Testis (tissue), 2 donors: ENCODE measurements at regions not wholly inside any gene's neighbourhood (a gene's known extent, or its start where the extent isn't known, plus 50 kb on each side); places are given as distances from the start of the nearest gene placed in this dataset.

ENCODE experiments used
- DNase-seq: peaks from one replicate; pipeline ENCODE4 v3.0.0-alpha.2; 2019
- H3K27ac ChIP-seq, 2 donors: fragments of 200-600 bp; sonication (generic); one replicate each; pipeline ENCODE4 v1.5.1; 2019
- H3K27me3 ChIP-seq: fragments of 200-600 bp; sonication (generic); one replicate; pipeline ENCODE4 v1.5.1; 2019
- H3K36me3 ChIP-seq: fragments of 200-600 bp; sonication (generic); one replicate; pipeline ENCODE4 v1.5.1; 2017; ENCODE audit warnings: low read depth; ENCODE audit errors: missing control alignments
- H3K4me1 ChIP-seq: fragments of 200-600 bp; sonication (generic); one replicate; pipeline ENCODE4 v1.5.1; 2019
- H3K4me3 ChIP-seq, 2 donors: fragments of 200-600 bp; sonication (generic); one replicate each; pipeline ENCODE4 v1.5.1; 2017 to 2019
- H3K9me3 ChIP-seq: fragments of 200-600 bp; sonication (generic); one replicate; pipeline ENCODE4 v1.5.1; 2017
- POLR2A ChIP-seq: fragments of 450-650 bp; IDR thresholded peaks from one replicate; pipeline ENCODE4 v1.6.1; 2017; ENCODE audit warnings: antibody characterized with exemption, mild to moderate bottlenecking, moderate library complexity
- whole genome bisulfite sequencing, 2 donors: methylation state at CpG; one replicate each; pipeline ENCODE4 v1.1.5; 2018; 5-methylcytosine and 5-hydroxymethylcytosine counted together
- intact Hi-C: fragments of 100-400 bp; cut with DNase I; formaldehyde crosslinking; loops from one replicate; pipeline ENCODE4 v1.15.1; 2023; ENCODE audit warnings: low total_unique reads
- TF ChIP-seq, protein P1 (sequence below), 3 experiments: fragments of 450-650 bp in 2 of 3; fragments of 200-600 bp in 1 of 3; sonication (generic) in 1 of 3; IDR thresholded peaks; one replicate each; pipeline ENCODE4 v1.5.1; 2016 to 2019; ENCODE audit warnings: antibody characterized with exemption in 3 of 3, mild to moderate bottlenecking in 2 of 3, moderate library complexity in 1 of 3

DNA sequence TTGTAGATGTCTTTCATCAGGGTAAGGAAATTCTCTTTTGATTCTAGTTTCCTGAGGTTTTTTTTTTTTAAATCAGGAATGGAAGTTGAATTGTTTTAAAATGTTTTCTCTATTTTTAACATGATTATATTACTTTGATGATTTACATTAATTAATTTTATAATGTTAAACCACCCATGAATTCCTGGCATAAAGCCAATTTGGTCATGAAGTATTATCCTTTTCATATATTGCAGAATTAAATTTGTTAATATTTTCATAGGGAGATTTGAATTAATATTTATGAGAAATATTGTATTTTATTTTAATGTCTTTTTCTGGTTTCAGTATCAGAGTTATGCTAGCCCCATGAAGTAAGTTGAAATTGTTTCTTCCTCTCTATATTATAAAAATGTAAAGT is 144.6 kb downstream of the MAIP1 start:
- no peaks in the 10 kb centered on the region for H3K36me3 ChIP-seq
- H3K4me1 ChIP-seq, result no peaks in the 10 kb centered on the region
- TF ChIP-seq, protein P1, sequence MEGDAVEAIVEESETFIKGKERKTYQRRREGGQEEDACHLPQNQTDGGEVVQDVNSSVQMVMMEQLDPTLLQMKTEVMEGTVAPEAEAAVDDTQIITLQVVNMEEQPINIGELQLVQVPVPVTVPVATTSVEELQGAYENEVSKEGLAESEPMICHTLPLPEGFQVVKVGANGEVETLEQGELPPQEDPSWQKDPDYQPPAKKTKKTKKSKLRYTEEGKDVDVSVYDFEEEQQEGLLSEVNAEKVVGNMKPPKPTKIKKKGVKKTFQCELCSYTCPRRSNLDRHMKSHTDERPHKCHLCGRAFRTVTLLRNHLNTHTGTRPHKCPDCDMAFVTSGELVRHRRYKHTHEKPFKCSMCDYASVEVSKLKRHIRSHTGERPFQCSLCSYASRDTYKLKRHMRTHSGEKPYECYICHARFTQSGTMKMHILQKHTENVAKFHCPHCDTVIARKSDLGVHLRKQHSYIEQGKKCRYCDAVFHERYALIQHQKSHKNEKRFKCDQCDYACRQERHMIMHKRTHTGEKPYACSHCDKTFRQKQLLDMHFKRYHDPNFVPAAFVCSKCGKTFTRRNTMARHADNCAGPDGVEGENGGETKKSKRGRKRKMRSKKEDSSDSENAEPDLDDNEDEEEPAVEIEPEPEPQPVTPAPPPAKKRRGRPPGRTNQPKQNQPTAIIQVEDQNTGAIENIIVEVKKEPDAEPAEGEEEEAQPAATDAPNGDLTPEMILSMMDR (IDR thresholded peaks at IDR 0.05), result no peak
- no peak for TF ChIP-seq POLR2A
- no peaks in the 10 kb centered on the region for H3K27me3 ChIP-seq
- intact Hi-C loops, result no loop called here
- no peak for DNase-seq
- no peak overlapping the region for H3K27ac ChIP-seq
- H3K4me3 ChIP-seq, result no peak overlapping the region
- H3K9me3 ChIP-seq, result no peaks in the 10 kb centered on the region

DNA sequence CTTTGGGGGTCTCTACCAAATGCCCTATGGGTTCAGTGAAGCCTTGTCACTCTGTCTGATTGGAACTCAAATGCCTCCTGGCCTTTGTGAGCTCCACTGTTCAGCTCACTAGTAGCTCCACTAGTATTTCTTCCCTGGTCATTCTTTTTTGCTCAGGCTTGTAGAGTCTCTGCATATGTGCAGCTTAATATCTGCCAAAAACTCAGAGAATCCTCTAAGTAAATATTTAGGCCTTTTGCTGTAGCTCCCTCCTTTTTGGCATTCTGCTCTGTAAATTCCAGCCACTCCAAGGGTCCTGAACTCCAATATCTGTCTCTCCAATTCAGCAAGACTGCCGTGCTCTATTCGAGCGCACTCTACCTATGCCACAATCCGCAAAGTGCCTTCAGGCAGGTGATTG is 146.5 kb downstream of the MAIP1 start:
- Histone ChIP-seq H3K27ac (no peak overlapping the region), H3K4me1 (no peaks in the 10 kb centered on the region), H3K36me3 (no peaks in the 10 kb centered on the region), H3K27me3 (no peaks in the 10 kb centered on the region), H3K4me3 (no peak overlapping the region), H3K9me3 (no peaks in the 10 kb centered on the region)
- 66 to 68% methylated on average over 4 of the region's 4 CpGs for WGBS, 2 donors
- no peak for TF ChIP-seq POLR2A
- TF ChIP-seq, protein P1 (IDR thresholded peaks at IDR 0.05), result no peak
- intact Hi-C loops, result no loop called here
- DNase-seq, result no peak

DNA sequence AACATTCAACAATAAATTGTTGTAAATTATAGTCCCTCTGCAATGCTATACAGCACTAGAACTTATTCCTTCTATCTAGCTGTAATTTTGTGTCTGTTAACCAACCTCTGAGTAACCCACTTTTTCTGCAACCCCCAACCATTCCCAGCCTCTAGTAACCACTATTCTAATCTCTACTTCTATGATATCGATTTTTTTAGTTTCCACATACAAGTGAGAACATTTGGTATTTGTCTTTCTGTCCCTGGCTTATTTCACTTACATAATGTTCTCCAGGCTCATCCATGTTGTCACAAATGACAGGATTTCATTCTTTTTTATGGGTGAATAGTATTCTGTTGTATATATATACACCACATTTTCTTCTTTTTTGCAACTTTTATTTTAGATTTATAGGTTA is 147.6 kb downstream of the MAIP1 start:
- no peaks in the 10 kb centered on the region for H3K27me3 ChIP-seq
- no peaks in the 10 kb centered on the region for H3K9me3 ChIP-seq
- intact Hi-C loops, result no loop called here
- H3K27ac ChIP-seq, result no peak overlapping the region
- TF ChIP-seq, protein P1 (IDR thresholded peaks at IDR 0.05), result no peak
- TF ChIP-seq POLR2A, result no peak
- no peaks in the 10 kb centered on the region for H3K36me3 ChIP-seq
- no peaks in the 10 kb centered on the region for H3K4me1 ChIP-seq
- no peak overlapping the region for H3K4me3 ChIP-seq
- no peak for DNase-seq
- 83 to 86% methylated on average over 1 of the region's 1 CpG for WGBS, 2 donors

DNA sequence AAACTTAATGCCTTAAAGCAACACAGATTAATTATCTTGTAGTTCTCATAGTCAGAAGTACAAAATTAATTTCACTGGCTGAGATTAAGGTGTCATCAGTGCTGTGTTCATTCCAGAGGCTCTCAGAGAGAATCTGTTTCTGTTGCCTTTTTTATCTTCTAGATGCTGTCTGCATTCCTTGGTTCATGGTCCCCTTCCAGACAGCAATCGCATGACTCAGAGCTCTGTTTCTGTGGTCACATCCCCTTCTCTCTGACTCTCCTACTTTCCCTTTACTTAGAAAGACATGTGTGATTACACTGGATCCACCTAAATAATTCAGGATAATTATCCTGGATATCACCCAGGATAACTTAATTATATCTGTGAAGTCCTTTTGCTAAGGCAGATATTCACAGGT is 148.6 kb downstream of the MAIP1 start:
- 88 to 100% methylated on average over 1 of the region's 1 CpG for WGBS, 2 donors
- Histone ChIP-seq H3K4me3 (no peak overlapping the region), H3K27me3 (no peaks in the 10 kb centered on the region), H3K9me3 (no peaks in the 10 kb centered on the region), H3K36me3 (no peaks in the 10 kb centered on the region), H3K4me1 (no peaks in the 10 kb centered on the region), H3K27ac (no peak overlapping the region)
- intact Hi-C loops, result no loop called here
- DNase-seq, result no peak
- TF ChIP-seq, protein P1 (IDR thresholded peaks at IDR 0.05), result no peak
- no peak for TF ChIP-seq POLR2A

DNA sequence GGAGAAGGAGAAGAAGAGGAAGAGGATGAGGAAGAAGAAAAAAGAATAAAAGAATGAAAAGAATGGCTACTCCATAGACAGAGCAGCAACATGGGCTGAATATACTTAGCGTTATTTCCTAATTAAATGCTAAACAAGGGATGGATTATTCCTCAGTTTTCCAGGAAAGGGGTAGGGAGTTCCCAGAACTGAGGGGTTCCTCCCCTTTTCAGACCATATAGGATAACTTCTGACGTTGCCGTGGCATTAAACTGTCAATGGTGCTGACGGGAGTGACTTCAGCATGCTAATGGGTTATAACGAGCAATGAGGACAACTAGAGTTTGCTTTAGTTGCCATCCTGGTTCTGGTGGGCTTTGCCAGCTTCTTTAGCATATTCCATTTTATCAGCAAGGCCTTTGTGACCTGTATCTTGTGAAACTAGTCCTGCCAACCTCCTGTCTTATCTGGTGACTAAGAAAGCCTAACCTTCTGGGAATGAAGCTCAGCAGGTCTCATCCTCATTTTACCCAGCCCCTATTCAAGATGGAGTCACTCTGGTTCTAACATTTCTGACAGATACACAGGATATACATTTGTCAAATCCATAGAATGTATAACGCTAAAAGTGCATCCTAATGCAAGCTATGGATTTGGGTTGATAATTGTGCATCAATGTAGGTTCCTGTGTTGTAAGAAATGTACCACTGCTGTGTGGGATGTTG is 152.3 kb downstream of the MAIP1 start:
- TF ChIP-seq, protein P1 (IDR thresholded peaks at IDR 0.05), result no peak
- no peak for TF ChIP-seq POLR2A
- Histone ChIP-seq H3K4me1 (no peaks in the 10 kb centered on the region), H3K27ac (no peak overlapping the region), H3K4me3 (no peak overlapping the region), H3K36me3 (no peaks in the 10 kb centered on the region), H3K27me3 (no peaks in the 10 kb centered on the region), H3K9me3 (no peaks in the 10 kb centered on the region)
- intact Hi-C loops, result no loop called here
- no peak for DNase-seq
- WGBS, 2 donors, result 81 to 84% methylated on average over 6 of the region's 6 CpGs
